Thyroid gland (tissue), 4 donors: ENCODE measurements at regions not wholly inside any gene's neighbourhood (a gene's known extent, or its start where the extent isn't known, plus 50 kb on each side); places are given as distances from the start of the nearest gene placed in this dataset.

Source experiments
- CTCF ChIP-seq, 6 experiments: fragments of 200-600 bp in 3 of 6; fragments of 450-650 bp in 3 of 6; sonication (generic) in 3 of 6; IDR thresholded peaks; one replicate each; pipeline ENCODE4 v1.5.1; 2016 to 2019; ENCODE audit warnings: antibody characterized with exemption in 6 of 6, mild to moderate bottlenecking in 2 of 6, inconsistent platforms in 1 of 6, moderate library complexity in 1 of 6
- POLR2A ChIP-seq, 2 donors: fragments of 450-650 bp; IDR thresholded peaks; one replicate each; pipeline ENCODE4 v1.6.1; 2017; ENCODE audit warnings: antibody characterized with exemption in 2 of 2, mild to moderate bottlenecking in 2 of 2, moderate library complexity in 1 of 2

GRCh38 chr20:60411813-60412212 lies 453.6 kb downstream of the CDH26 start:
- TF ChIP-seq POLR2A (IDR thresholded peaks at IDR 0.05): no peak
- TF ChIP-seq CTCF (IDR thresholded peaks at IDR 0.05): no peak
